HCT116 (cell line): ENCODE measurements at regions not wholly inside any gene's neighbourhood (a gene's known extent, or its start where the extent isn't known, plus 50 kb on each side); places are given as distances from the start of the nearest gene placed in this dataset.

Experiments used
- ATAC-seq: fragments of 200-7000 bp; cut with Tn5 transposase; 2 replicates; pipeline ENCODE4 v1.9.1; 2020; ENCODE audit warnings: mild to moderate bottlenecking, moderate library complexity
- BruUV-seq: library from RNA; stranded (reverse); fragments of 400-500 nt; replicated peaks from 2 replicates; lab custom pipeline; 2021; lab: Mats Ljungman, UMichigan
- CTCF ChIA-PET: fragments of 300-600 bp; sonication (Branson Sonifier 250); formaldehyde crosslinking; loops from one replicate; lab custom pipeline; 2021; ENCODE audit warnings: antibody characterized with exemption; lab: Charles Lee
- POLR2A ChIA-PET: fragments of 300-600, 350-600 bp; sonication (Branson Sonifier 250); formaldehyde crosslinking; loops from one replicate; lab custom pipeline; 2021; ENCODE audit warnings: antibody characterized with exemption; lab: Charles Lee
- RAD21 ChIA-PET, 2 experiments: fragments of 300-600 bp; sonication (Branson Sonifier 250); formaldehyde crosslinking; loops; one replicate each; lab custom pipeline; 2023; ENCODE audit warnings: low total read pairs in 2 of 2; ENCODE audit not compliant: uncharacterized antibody in 2 of 2, unreplicated experiment in 2 of 2, low non-redundant PET in 1 of 2; lab: Charles Lee
- DNase-seq: peaks from one replicate; pipeline ENCODE4 v3.0.0-alpha.2; 2010; ENCODE audit warnings: low read depth, low spot score
- H2AFZ ChIP-seq: fragments of 200-600 bp; shearing (Covaris generic), sonication (generic); 2 replicates; pipeline ENCODE4 v1.6.1; 2017; ENCODE audit warnings: low read depth, mixed run types, mixed read lengths, antibody characterized with exemption, low read length; ENCODE audit not compliant: poor library complexity, severe bottlenecking
- H3K27ac ChIP-seq: 2 replicates; pipeline ENCODE4 v1.5.1; 2012; ENCODE audit warnings: low read depth, low read length
- H3K27me3 ChIP-seq: fragments of 200-600 bp; sonication (generic); 2 replicates; pipeline ENCODE4 v1.6.1; 2016; ENCODE audit warnings: mixed run types, low read length, mixed read lengths; ENCODE audit not compliant: insufficient read depth
- H3K36me3 ChIP-seq, 2 experiments: fragments of 200-500 bp in 1 of 2; fragments of 200-600 bp in 1 of 2; sonication (Bioruptor generic) in 1 of 2; sonication (generic) in 1 of 2; 2 replicates each; pipeline versions ENCODE4 v1.5.1 to v1.6.1; 2014 to 2016; ENCODE audit warnings: low read length in 2 of 2, inconsistent platforms in 1 of 2, mixed read lengths in 1 of 2, mixed run types in 1 of 2; ENCODE audit not compliant: insufficient read depth in 2 of 2, control insufficient read depth in 1 of 2
- H3K4me1 ChIP-seq, 2 experiments: fragments of 200-600 bp in 1 of 2; sonication (generic) in 1 of 2; 2 replicates each; pipeline versions ENCODE4 v1.5.1 to v1.6.1; 2012 to 2017; ENCODE audit warnings: low read length in 2 of 2, inconsistent platforms in 1 of 2, mild to moderate bottlenecking in 1 of 2, mixed read lengths in 1 of 2, mixed run types in 1 of 2, moderate library complexity in 1 of 2; ENCODE audit not compliant: insufficient read depth in 2 of 2, control insufficient read depth in 1 of 2
- H3K4me2 ChIP-seq: fragments of 200-600 bp; sonication (generic); 2 replicates; pipeline ENCODE4 v1.6.1; 2017; ENCODE audit warnings: mixed run types, low read length, mixed read lengths
- H3K4me3 ChIP-seq, 2 experiments: fragments of 200-600 bp in 1 of 2; sonication (generic) in 1 of 2; replicated peaks in 1 of 2; 2 replicates each; pipeline ENCODE4 v1.5.1; 2011 to 2016; ENCODE audit warnings: low read length in 2 of 2, control low read depth in 1 of 2, low read depth in 1 of 2, mild to moderate bottlenecking in 1 of 2, mixed read lengths in 1 of 2, mixed run types in 1 of 2
- H3K79me2 ChIP-seq: fragments of 200-600 bp; sonication (generic); 2 replicates; pipeline ENCODE4 v1.6.1; 2017; ENCODE audit warnings: mild to moderate bottlenecking, mixed run types, low read length, moderate library complexity, mixed read lengths; ENCODE audit not compliant: insufficient read depth
- H3K9ac ChIP-seq: fragments of 200-600 bp; sonication (generic); 2 replicates; pipeline ENCODE4 v1.6.1; 2016; ENCODE audit warnings: low read length, mixed read lengths
- H3K9me2 ChIP-seq: fragments of 200-600 bp; sonication (generic), shearing (Covaris generic); 2 replicates; pipeline ENCODE4 v1.6.1; 2017; ENCODE audit warnings: mixed run types, mild to moderate bottlenecking, moderate library complexity; ENCODE audit not compliant: insufficient read depth
- H3K9me3 ChIP-seq, 2 experiments: fragments of 200-500 bp in 1 of 2; fragments of 200-600 bp in 1 of 2; sonication (Bioruptor generic) in 1 of 2; sonication (generic) in 1 of 2; 2 replicates each; pipeline ENCODE4 v1.6.1; 2014 to 2017; ENCODE audit warnings: low read length in 2 of 2, mixed read lengths in 2 of 2, inconsistent platforms in 1 of 2, low read depth in 1 of 2, mild to moderate bottlenecking in 1 of 2, mixed run types in 1 of 2, moderate library complexity in 1 of 2; ENCODE audit not compliant: control insufficient read depth in 1 of 2, insufficient read depth in 1 of 2
- H4K20me1 ChIP-seq: fragments of 200-600 bp; sonication (generic), shearing (Covaris generic); 2 replicates; pipeline ENCODE4 v1.6.1; 2017; ENCODE audit warnings: mixed run types, mild to moderate bottlenecking, moderate library complexity; ENCODE audit not compliant: insufficient read depth
- CBX3 ChIP-seq: IDR thresholded peaks from 2 replicates; pipeline ENCODE4 v1.6.1; 2012; ENCODE audit warnings: low read depth
- CEBPB ChIP-seq: IDR thresholded peaks from 2 replicates; pipeline ENCODE4 v1.6.1; 2012; ENCODE audit warnings: low read depth
- EGR1 ChIP-seq: IDR thresholded peaks from 2 replicates; pipeline ENCODE4 v1.6.1; 2012; ENCODE audit warnings: low read depth
- EZH2 ChIP-seq: fragments of 200-600 bp; sonication (generic); IDR thresholded peaks from 2 replicates; pipeline ENCODE4 v1.6.1; 2017; ENCODE audit warnings: antibody characterized with exemption, mixed run types
- EZH2phosphoT487 ChIP-seq: fragments of 200-600 bp; IDR thresholded peaks from 2 replicates; pipeline ENCODE4 v1.6.1; 2018; ENCODE audit warnings: antibody characterized with exemption, borderline replicate concordance
- FOSL1 ChIP-seq: IDR thresholded peaks from 2 replicates; pipeline ENCODE4 v1.6.1; 2012; ENCODE audit warnings: low read depth
- POLR2A ChIP-seq: IDR thresholded peaks from 2 replicates; pipeline ENCODE4 v1.7.0; 2011; ENCODE audit warnings: borderline replicate concordance; ENCODE audit not compliant: insufficient read depth, insufficient read length; ENCODE audit errors: extremely low read depth
- RAD21 ChIP-seq: IDR thresholded peaks from 2 replicates; pipeline ENCODE4 v1.6.1; 2012; ENCODE audit warnings: low read depth, mild to moderate bottlenecking
- SIN3A ChIP-seq: IDR thresholded peaks from 2 replicates; pipeline ENCODE4 v1.6.1; 2012; ENCODE audit warnings: low read depth
- SP1 ChIP-seq: IDR thresholded peaks from 2 replicates; pipeline ENCODE4 v1.6.1; 2012; ENCODE audit warnings: low read depth
- SRF ChIP-seq: IDR thresholded peaks from 2 replicates; pipeline ENCODE4 v1.6.1; 2012; ENCODE audit warnings: low read depth
- TCF7L2 ChIP-seq: IDR thresholded peaks from 2 replicates; pipeline ENCODE4 v1.7.0; 2011; ENCODE audit warnings: borderline replicate concordance, inconsistent platforms; ENCODE audit not compliant: insufficient read depth, insufficient read length; ENCODE audit errors: extremely low read depth
- YY1 ChIP-seq: IDR thresholded peaks from 2 replicates; pipeline ENCODE4 v1.6.1; 2011; ENCODE audit warnings: low read length, low read depth, moderate library complexity, mild to moderate bottlenecking; ENCODE audit not compliant: insufficient replicate concordance; ENCODE audit errors: extremely low read depth
- intact Hi-C: fragments of 100-400 bp; cut with micrococcal nuclease; formaldehyde crosslinking; loops from 2 replicates; pipeline ENCODE4 v1.10.0; 2022
- TF ChIP-seq, protein P1 (sequence below), 3 experiments: fragments of 200-600 bp in 1 of 3; sonication (generic) in 1 of 3; IDR thresholded peaks in 2 of 3; conservative IDR thresholded peaks in 1 of 3; 2 replicates each; pipeline ENCODE4 v1.5.1; 2012 to 2017; ENCODE audit warnings: low read depth in 2 of 3, low read length in 2 of 3, antibody characterized with exemption in 1 of 3, borderline replicate concordance in 1 of 3, control low read depth in 1 of 3, mild to moderate bottlenecking in 1 of 3, mixed read lengths in 1 of 3, mixed run types in 1 of 3, moderate library complexity in 1 of 3; ENCODE audit not compliant: insufficient read depth in 1 of 3
- TF ChIP-seq, protein P2 (sequence below): IDR thresholded peaks from 2 replicates; pipeline ENCODE4 v1.6.1; 2012
- TF ChIP-seq, protein P3 (sequence below): IDR thresholded peaks from 2 replicates; pipeline ENCODE4 v1.6.1; 2011; ENCODE audit warnings: mild to moderate bottlenecking, low read length, moderate library complexity; ENCODE audit not compliant: insufficient replicate concordance; ENCODE audit errors: extremely low read depth

DNA sequence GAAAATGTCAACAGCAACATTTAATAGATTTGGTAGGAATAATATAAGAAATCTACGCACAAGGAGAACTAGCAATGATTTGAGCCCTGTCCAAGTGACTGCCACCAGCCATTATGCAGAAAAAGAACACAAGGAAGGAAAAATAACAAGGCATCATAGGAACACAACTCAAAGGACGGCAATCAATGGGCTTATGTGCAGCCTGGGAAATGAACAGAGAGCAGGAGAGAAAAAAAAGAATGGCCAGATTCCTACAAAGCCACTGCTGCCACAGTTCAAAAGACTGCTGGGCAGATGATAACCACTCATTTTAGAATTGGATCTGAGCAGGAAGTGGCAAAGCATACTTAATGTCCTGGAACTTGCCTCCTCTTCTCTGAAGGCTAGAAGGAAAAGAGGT lies 274.3 kb upstream of the CAMK1G start:
- Histone ChIP-seq H4K20me1 (no peaks in the 10 kb centered on the region), H3K4me3 (no peak overlapping the region), H3K27me3 (peaks cover 49% of the 10 kb centered on the region), H3K27ac (no peak overlapping the region), H3K4me1 (no peaks in the 10 kb centered on the region), H3K79me2 (no peaks in the 10 kb centered on the region), H3K9me3 (no peaks in the 10 kb centered on the region), H3K36me3 (no peaks in the 10 kb centered on the region), H3K4me2 (no peak overlapping the region), H2AFZ (no peak overlapping the region), H3K9ac (no peak overlapping the region), H3K9me2 (no peaks in the 10 kb centered on the region)
- TF ChIP-seq YY1, result no peak
- TF ChIP-seq EZH2phosphoT487, result no peak
- no peak for TF ChIP-seq CEBPB
- TF ChIP-seq SIN3A, result no peak
- no peak for TF ChIP-seq RAD21
- TF ChIP-seq, protein P1, sequence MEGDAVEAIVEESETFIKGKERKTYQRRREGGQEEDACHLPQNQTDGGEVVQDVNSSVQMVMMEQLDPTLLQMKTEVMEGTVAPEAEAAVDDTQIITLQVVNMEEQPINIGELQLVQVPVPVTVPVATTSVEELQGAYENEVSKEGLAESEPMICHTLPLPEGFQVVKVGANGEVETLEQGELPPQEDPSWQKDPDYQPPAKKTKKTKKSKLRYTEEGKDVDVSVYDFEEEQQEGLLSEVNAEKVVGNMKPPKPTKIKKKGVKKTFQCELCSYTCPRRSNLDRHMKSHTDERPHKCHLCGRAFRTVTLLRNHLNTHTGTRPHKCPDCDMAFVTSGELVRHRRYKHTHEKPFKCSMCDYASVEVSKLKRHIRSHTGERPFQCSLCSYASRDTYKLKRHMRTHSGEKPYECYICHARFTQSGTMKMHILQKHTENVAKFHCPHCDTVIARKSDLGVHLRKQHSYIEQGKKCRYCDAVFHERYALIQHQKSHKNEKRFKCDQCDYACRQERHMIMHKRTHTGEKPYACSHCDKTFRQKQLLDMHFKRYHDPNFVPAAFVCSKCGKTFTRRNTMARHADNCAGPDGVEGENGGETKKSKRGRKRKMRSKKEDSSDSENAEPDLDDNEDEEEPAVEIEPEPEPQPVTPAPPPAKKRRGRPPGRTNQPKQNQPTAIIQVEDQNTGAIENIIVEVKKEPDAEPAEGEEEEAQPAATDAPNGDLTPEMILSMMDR (IDR thresholded peaks at IDR 0.05 in 2 of 3, conservative IDR thresholded peaks at IDR 0.05 in 1 of 3; ENCODE audit: borderline replicate concordance in 1 of 3, insufficient read depth in 1 of 3, low read depth in 2 of 3, low read length in 2 of 3), result no peak
- TF ChIP-seq FOSL1, result no peak
- TF ChIP-seq CBX3, result no peak
- TF ChIP-seq, protein P2, sequence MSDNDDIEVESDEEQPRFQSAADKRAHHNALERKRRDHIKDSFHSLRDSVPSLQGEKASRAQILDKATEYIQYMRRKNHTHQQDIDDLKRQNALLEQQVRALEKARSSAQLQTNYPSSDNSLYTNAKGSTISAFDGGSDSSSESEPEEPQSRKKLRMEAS, result no peak
- no peak for TF ChIP-seq SP1
- no peak for TF ChIP-seq EGR1
- TF ChIP-seq, protein P3, sequence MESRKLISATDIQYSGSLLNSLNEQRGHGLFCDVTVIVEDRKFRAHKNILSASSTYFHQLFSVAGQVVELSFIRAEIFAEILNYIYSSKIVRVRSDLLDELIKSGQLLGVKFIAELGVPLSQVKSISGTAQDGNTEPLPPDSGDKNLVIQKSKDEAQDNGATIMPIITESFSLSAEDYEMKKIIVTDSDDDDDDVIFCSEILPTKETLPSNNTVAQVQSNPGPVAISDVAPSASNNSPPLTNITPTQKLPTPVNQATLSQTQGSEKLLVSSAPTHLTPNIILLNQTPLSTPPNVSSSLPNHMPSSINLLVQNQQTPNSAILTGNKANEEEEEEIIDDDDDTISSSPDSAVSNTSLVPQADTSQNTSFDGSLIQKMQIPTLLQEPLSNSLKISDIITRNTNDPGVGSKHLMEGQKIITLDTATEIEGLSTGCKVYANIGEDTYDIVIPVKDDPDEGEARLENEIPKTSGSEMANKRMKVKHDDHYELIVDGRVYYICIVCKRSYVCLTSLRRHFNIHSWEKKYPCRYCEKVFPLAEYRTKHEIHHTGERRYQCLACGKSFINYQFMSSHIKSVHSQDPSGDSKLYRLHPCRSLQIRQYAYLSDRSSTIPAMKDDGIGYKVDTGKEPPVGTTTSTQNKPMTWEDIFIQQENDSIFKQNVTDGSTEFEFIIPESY, result no peak
- TF ChIP-seq TCF7L2, result no peak
- TF ChIP-seq SRF, result no peak
- TF ChIP-seq EZH2, result no peak
- no peak for TF ChIP-seq POLR2A
- RAD21 ChIA-PET, result no interaction called here
- BruUV-seq, result no TSS peak
- CTCF ChIA-PET, result no interaction called here
- intact Hi-C loops, result no loop called here
- no peak for ATAC-seq
- POLR2A ChIA-PET, result no interaction called here
- DNase-seq, result no peak
